ENCODE measurements at regions not wholly inside any gene's neighbourhood (a gene's known extent, or its start where the extent isn't known, plus 50 kb on each side); places are given as distances from the start of the nearest gene placed in this dataset.

- TF ChIP-seq CTCF (IDR thresholded peaks at IDR 0.05), result no peak
- no peak for TF ChIP-seq POLR2A (IDR thresholded peaks at IDR 0.05)
Observed at GRCh38 chr18:65631766-65632165, 119.0 kb upstream of the CDH7 start.
